Breast epithelium (tissue), 4 donors: ENCODE measurements at regions not wholly inside any gene's neighbourhood (a gene's known extent, or its start where the extent isn't known, plus 50 kb on each side); places are given as distances from the start of the nearest gene placed in this dataset.

Source experiments
- DNase-seq, 2 donors: peaks; one replicate each; pipeline ENCODE4 v3.0.0-alpha.2; 2019; ENCODE audit warnings: low spot score in 2 of 2
- H3K27ac ChIP-seq, 2 donors: fragments of 200-600 bp; sonication (generic) in 1 of 2; one replicate each; pipeline ENCODE4 v1.5.1; 2016 to 2019; ENCODE audit warnings: mild to moderate bottlenecking in 1 of 2
- H3K27me3 ChIP-seq, 2 donors: fragments of 200-600 bp; sonication (generic) in 1 of 2; one replicate each; pipeline versions ENCODE4 v1.5.1 to v1.6.0; 2017 to 2019; ENCODE audit warnings: control low read depth in 1 of 2, mild to moderate bottlenecking in 1 of 2
- H3K36me3 ChIP-seq: fragments of 200-600 bp; one replicate; pipeline ENCODE4 v1.5.1; 2019
- H3K4me1 ChIP-seq, 2 donors: fragments of 200-600 bp; sonication (generic); one replicate each; pipeline ENCODE4 v1.5.1; 2016 to 2019; ENCODE audit warnings: control low read depth in 1 of 2
- H3K4me3 ChIP-seq, 3 donors: fragments of 200-600 bp; sonication (generic); 1 replicate in 2 of 3; 2 replicates in 1 of 3; pipeline ENCODE4 v1.5.1; 2016 to 2019; ENCODE audit warnings: mild to moderate bottlenecking in 3 of 3, moderate library complexity in 2 of 3
- H3K9me3 ChIP-seq, 2 donors: fragments of 200-600 bp; sonication (generic) in 1 of 2; one replicate each; pipeline ENCODE4 v1.5.1; 2016 to 2019; ENCODE audit warnings: control low read depth in 1 of 2
- POLR2A ChIP-seq: fragments of 450-650 bp; IDR thresholded peaks from one replicate; pipeline ENCODE4 v1.6.1; 2016; ENCODE audit warnings: antibody characterized with exemption, mild to moderate bottlenecking, moderate library complexity
- POLR2AphosphoS5 ChIP-seq, 3 donors: sonication (generic); formaldehyde crosslinking; IDR thresholded peaks; one replicate each; pipeline ENCODE4 v1.6.1; 2017; ENCODE audit warnings: antibody characterized with exemption in 3 of 3
- intact Hi-C: fragments of 100-400 bp; cut with DNase I; formaldehyde crosslinking; loops from one replicate; pipeline ENCODE4 v1.15.1; 2023; ENCODE audit warnings: low total_unique reads
- TF ChIP-seq, protein P1 (sequence below), 3 donors: fragments of 450-650 bp; IDR thresholded peaks; one replicate each; pipeline ENCODE4 v1.5.1; 2016 to 2017; ENCODE audit warnings: antibody characterized with exemption in 3 of 3, mild to moderate bottlenecking in 3 of 3, moderate library complexity in 3 of 3

- no peak for DNase-seq
- no peak overlapping the region for H3K4me3 ChIP-seq
- no peaks in the 10 kb centered on the region for H3K4me1 ChIP-seq
- TF ChIP-seq POLR2AphosphoS5 (IDR thresholded peaks at IDR 0.05): no peak
- TF ChIP-seq, protein P1, sequence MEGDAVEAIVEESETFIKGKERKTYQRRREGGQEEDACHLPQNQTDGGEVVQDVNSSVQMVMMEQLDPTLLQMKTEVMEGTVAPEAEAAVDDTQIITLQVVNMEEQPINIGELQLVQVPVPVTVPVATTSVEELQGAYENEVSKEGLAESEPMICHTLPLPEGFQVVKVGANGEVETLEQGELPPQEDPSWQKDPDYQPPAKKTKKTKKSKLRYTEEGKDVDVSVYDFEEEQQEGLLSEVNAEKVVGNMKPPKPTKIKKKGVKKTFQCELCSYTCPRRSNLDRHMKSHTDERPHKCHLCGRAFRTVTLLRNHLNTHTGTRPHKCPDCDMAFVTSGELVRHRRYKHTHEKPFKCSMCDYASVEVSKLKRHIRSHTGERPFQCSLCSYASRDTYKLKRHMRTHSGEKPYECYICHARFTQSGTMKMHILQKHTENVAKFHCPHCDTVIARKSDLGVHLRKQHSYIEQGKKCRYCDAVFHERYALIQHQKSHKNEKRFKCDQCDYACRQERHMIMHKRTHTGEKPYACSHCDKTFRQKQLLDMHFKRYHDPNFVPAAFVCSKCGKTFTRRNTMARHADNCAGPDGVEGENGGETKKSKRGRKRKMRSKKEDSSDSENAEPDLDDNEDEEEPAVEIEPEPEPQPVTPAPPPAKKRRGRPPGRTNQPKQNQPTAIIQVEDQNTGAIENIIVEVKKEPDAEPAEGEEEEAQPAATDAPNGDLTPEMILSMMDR (IDR thresholded peaks at IDR 0.05): no peak
- no peak for TF ChIP-seq POLR2A
- peaks cover 0 to 4% of the 10 kb centered on the region in 2 donors for H3K9me3 ChIP-seq
- intact Hi-C loops: no loop called here
- H3K27ac ChIP-seq: no peak overlapping the region
- no peaks in the 10 kb centered on the region for H3K36me3 ChIP-seq
- H3K27me3 ChIP-seq: no peaks in the 10 kb centered on the region
These were observed 820.8 kb downstream of the TBL1XR1 start for GRCh38 chr3:176376531-176376930.

DNA sequence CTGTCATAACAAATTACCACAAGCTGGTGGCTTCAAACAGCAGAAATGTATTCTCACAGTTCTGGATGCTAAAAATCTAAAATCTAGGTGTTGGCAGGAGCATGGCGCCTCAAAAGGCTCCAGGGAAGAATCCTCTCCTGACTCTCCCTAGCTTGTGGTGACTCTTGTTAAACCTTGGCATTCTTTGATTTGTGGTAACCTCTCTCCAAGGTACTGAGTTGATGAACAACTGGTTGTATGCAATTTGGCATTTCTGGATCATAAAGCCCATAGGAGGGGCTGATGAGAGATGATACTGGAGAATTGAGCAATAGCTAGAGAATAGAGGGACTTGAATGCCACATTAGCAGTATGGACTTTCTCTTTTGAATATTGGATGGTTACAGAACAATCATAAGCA is 821.8 kb downstream of the TBL1XR1 start:
- intact Hi-C loops: no loop called here
- TF ChIP-seq POLR2AphosphoS5 (IDR thresholded peaks at IDR 0.05) (no peak), POLR2A (no peak)
- TF ChIP-seq, protein P1 (IDR thresholded peaks at IDR 0.05): no peak
- Histone ChIP-seq H3K27ac (no peak overlapping the region), H3K36me3 (no peaks in the 10 kb centered on the region), H3K9me3 (peaks cover 0 to 4% of the 10 kb centered on the region in 2 donors), H3K4me1 (no peaks in the 10 kb centered on the region), H3K27me3 (no peaks in the 10 kb centered on the region), H3K4me3 (no peak overlapping the region)
- DNase-seq: no peak

DNA sequence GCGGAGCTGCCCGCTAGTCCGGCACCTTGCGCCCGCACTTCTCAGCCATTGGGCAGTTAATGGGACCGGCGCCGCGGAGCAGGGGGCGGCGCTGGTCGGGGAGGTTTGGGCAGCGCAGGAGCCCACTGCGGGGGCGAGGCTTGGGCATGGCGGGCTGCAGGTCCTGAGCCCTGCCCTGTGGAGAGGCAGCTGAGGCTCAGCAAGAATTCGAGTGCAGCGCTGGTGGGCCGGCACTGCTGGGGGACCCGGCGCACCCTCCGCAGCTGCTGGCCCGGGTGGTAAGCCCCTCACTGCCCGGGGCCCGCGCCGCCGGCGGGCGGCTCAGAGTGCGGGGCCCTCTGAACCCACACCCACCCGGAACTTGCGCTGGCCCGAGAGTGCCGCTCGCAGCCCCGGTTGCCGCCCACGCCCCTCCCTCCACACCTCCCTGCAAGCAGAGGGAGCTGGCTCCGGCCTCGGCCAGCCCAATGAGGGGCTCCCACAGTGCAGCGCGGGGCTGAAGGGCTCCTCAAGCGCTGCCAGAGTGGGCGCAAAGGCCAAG is 835.0 kb downstream of the TBL1XR1 start:
- Histone ChIP-seq H3K4me1 (no peaks in the 10 kb centered on the region), H3K9me3 (no peaks in the 10 kb centered on the region), H3K27ac (no peak overlapping the region), H3K36me3 (no peaks in the 10 kb centered on the region), H3K27me3 (no peaks in the 10 kb centered on the region), H3K4me3 (no peak overlapping the region)
- TF ChIP-seq POLR2A: no peak
- TF ChIP-seq, protein P1 (IDR thresholded peaks at IDR 0.05): no peak
- TF ChIP-seq POLR2AphosphoS5 (IDR thresholded peaks at IDR 0.05): no peak
- DNase-seq: no peak
- intact Hi-C loops: no loop called here

- TF ChIP-seq, protein P1 (IDR thresholded peaks at IDR 0.05): no peak
- TF ChIP-seq POLR2AphosphoS5 (IDR thresholded peaks at IDR 0.05) (no peak), POLR2A (no peak)
- Histone ChIP-seq H3K4me3 (no peak overlapping the region), H3K27ac (no peak overlapping the region), H3K27me3 (no peaks in the 10 kb centered on the region), H3K36me3 (no peaks in the 10 kb centered on the region), H3K9me3 (no peaks in the 10 kb centered on the region), H3K4me1 (no peaks in the 10 kb centered on the region)
- DNase-seq: no peak
- intact Hi-C loops: no loop called here
These were observed 838.1 kb downstream of the TBL1XR1 start for GRCh38 chr3:176359211-176359610.

DNA sequence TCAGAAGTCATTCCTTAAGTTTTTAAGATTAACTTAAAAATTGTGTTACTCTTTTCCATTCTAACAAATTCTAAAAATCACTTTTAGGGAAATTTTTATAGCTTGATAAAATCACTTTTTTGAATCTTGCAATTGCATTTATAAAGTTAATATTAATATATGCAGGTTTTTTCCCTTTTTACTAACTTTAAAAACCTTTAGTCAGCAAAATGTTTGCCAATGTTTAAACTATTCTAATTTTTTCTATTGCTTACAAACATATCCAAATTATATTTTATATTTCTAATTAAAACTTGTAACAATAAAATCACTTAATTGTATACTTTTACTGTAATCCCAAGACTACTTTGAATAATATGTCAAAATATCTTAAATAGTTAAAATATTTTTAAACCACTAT is 839.4 kb downstream of the TBL1XR1 start:
- Histone ChIP-seq H3K4me3 (no peak overlapping the region), H3K4me1 (no peaks in the 10 kb centered on the region), H3K27me3 (no peaks in the 10 kb centered on the region), H3K9me3 (no peaks in the 10 kb centered on the region), H3K36me3 (no peaks in the 10 kb centered on the region), H3K27ac (no peak overlapping the region)
- intact Hi-C loops: no loop called here
- TF ChIP-seq POLR2AphosphoS5 (IDR thresholded peaks at IDR 0.05) (no peak), POLR2A (no peak)
- TF ChIP-seq, protein P1 (IDR thresholded peaks at IDR 0.05): no peak
- DNase-seq: no peak
